Fibroblast of mammary gland (primary cell): ENCODE measurements at regions not wholly inside any gene's neighbourhood (a gene's known extent, or its start where the extent isn't known, plus 50 kb on each side); places are given as distances from the start of the nearest gene placed in this dataset.

ENCODE experiments used
- DNase-seq: peaks from one replicate; pipeline ENCODE4 v3.0.0-alpha.2; 2010; ENCODE audit warnings: low read depth
- H3K4me3 ChIP-seq: 2 replicates; pipeline ENCODE4 v1.5.1; 2011; ENCODE audit warnings: low read depth, mild to moderate bottlenecking, low read length, moderate library complexity; ENCODE audit not compliant: control insufficient read depth
- TF ChIP-seq, protein P1 (sequence below): conservative IDR thresholded peaks from 2 replicates; pipeline ENCODE4 v1.5.1; 2011; ENCODE audit warnings: low read depth, low read length, inconsistent platforms; ENCODE audit not compliant: control insufficient read depth, insufficient read depth

DNA sequence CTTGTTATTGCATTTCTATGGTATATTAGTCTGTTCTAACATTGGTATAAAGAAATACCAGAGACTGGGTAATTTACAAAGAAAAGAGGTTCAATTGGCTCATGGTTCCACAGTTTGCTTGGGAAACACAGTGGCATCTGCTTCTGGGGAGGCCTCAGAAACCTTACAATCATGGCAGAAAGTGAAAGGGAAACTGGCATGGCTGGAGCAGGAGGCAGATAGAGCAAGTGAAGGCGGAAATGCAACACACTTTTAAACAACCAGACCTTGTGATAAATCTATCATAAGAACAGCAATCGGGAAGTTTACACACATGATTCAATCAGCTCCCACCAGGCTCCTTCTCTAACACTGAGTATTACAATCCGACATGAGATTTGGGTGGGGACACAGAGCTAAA is 346.6 kb upstream of the GNPDA2 start:
- TF ChIP-seq, protein P1, sequence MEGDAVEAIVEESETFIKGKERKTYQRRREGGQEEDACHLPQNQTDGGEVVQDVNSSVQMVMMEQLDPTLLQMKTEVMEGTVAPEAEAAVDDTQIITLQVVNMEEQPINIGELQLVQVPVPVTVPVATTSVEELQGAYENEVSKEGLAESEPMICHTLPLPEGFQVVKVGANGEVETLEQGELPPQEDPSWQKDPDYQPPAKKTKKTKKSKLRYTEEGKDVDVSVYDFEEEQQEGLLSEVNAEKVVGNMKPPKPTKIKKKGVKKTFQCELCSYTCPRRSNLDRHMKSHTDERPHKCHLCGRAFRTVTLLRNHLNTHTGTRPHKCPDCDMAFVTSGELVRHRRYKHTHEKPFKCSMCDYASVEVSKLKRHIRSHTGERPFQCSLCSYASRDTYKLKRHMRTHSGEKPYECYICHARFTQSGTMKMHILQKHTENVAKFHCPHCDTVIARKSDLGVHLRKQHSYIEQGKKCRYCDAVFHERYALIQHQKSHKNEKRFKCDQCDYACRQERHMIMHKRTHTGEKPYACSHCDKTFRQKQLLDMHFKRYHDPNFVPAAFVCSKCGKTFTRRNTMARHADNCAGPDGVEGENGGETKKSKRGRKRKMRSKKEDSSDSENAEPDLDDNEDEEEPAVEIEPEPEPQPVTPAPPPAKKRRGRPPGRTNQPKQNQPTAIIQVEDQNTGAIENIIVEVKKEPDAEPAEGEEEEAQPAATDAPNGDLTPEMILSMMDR = no peak
- DNase-seq = no peak
- H3K4me3 ChIP-seq = no peak overlapping the region

DNA sequence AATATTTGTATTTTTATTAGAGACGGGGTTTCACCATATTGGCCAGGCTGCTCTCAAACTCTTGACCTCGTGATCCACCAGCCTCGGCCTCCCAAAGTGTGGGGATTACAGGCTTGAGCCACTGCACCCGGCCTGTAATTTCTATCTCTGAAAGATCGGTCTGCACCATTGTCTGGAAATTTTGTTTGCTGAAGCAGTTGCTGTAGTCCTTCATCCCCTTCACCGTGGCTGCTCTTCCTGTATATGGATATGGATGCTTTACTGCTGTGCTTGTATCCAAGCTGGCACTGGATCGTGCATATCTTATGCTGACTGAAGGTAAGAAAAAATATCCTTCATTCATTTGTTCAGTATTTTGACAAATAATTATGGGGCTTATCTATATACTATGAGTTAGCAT is 338.4 kb upstream of the GNPDA2 start:
- TF ChIP-seq, protein P1 = no peak
- DNase-seq = no peak
- H3K4me3 ChIP-seq = no peak overlapping the region

DNA sequence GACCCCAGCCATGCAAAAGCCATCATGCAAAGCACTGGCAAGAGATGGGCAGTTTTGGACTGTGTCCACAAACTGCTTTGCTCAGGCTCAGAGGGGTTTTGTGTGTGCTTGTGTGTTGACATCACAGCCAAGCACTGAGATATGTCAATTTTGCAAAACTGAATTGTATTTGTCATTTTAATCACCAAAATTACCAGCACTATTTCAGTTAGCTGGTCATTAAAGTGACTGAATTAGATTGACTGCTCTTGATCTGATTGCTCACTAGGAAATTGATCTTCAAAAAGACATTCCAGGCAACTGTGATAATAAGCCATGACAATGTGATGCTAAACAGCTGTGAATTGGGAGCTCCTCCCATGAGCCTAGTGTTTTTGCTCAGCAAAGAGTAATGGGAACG is 337.3 kb upstream of the GNPDA2 start:
- TF ChIP-seq, protein P1 = no peak
- no peak overlapping the region for H3K4me3 ChIP-seq
- DNase-seq = no peak

DNA sequence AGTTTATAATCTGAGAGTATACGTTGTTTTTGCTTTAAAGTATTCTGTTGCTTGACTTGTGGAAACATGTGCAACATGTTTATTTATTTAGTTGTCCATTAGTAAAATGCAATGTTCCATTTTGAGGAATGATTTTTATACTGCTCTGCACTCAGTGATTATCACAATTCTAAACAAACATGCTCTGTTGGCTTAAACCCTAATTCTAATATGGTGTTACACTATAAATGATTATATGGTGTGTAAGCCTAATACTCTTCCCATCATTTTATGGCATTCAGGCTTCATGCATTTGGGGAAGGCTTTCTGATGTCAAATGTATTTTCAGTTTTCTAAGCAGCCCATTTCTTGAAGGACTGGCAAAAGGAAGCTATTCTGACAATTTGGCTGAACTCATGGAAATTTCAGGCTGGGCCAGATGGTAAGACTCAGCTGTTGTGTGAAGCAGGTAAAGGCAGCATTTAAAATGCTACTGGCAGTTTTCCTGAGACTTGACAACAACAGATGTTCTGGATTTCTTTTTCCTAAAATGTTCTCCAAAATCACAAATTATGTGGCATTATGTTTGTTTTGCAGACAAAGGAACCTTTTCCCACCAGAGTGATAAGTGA is 336.7 kb upstream of the GNPDA2 start:
- TF ChIP-seq, protein P1 = no peak
- no peak overlapping the region for H3K4me3 ChIP-seq
- no peak for DNase-seq

DNA sequence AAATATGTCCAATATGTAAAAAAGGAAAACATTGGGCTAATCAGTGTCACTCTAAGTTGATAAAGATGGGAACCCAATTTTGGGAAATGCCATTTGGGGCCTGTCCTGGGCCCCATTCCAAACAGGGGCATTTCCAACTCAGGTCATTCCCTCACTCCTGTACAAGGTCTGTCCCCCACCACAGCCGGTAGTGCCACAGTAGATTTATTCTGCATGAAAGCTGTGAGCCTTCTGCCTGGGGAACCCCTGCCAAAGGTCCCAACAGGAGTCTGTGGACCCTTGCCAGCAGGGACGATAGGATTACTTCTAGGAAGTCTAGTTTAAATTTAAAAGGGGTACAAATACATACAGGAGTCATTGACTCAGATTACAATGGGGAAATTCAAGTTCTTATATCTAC is 317.6 kb upstream of the GNPDA2 start:
- DNase-seq = no peak
- TF ChIP-seq, protein P1 = no peak
- no peak overlapping the region for H3K4me3 ChIP-seq

DNA sequence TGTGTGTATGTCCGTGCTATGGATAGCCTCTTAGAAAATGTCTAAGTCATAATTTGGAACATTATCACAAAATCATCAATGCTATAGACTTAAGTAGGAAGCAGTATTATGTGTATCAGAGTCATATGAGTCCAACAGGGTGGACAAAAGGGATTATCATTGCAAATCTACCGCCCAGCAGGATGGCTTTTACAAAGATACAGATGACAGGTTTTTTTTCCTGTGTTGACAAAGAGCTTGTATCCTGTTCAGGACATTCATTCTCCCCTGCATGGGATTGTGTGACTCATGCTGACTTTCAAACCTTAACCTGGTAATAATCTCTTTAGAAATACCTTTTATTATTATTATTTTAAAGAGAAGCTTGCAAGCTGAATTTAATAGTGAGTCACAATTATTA is 310.3 kb upstream of the GNPDA2 start:
- DNase-seq = no peak
- TF ChIP-seq, protein P1 = no peak

More for the DNA sequence above, 310.3 kb upstream of the GNPDA2 start:
- H3K4me3 ChIP-seq = no peak overlapping the region
